ENCODE measurements at regions not wholly inside any gene's neighbourhood (a gene's known extent, or its start where the extent isn't known, plus 50 kb on each side); places are given as distances from the start of the nearest gene placed in this dataset.
"Not testable (repeated sequence)": the region's sequence is repeated elsewhere in the genome, so short reads cannot be mapped to it uniquely, and the experiment has no call there.

GRCh38 chr12:66733321-66733720 lies 54.4 kb upstream of the GRIP1 start:
- DNase-seq, result no peak

GRCh38 chr12:66733839-66734238 lies 55.0 kb upstream of the GRIP1 start:
- DNase-seq, result no peak

DNA sequence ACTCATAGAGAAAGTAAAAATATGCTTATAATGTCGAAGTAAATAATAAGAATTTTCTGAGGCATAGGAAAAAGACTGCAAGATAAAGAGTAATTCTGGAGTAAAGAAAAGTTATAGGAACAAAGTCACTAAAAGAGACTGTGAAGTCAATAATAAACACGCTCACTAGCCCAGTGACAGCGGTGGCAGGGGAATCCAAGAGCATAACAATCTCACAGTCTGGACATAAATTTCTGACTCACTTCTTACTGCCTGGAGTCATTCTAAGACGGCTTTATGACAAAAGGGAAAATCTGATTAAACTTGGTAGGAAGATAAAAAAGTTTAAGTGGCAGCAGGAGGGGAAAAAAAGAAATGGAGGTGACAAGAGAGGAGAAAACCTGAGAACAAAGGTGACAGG lies 56.4 kb upstream of the GRIP1 start:
- DNase-seq, result no peak

DNA sequence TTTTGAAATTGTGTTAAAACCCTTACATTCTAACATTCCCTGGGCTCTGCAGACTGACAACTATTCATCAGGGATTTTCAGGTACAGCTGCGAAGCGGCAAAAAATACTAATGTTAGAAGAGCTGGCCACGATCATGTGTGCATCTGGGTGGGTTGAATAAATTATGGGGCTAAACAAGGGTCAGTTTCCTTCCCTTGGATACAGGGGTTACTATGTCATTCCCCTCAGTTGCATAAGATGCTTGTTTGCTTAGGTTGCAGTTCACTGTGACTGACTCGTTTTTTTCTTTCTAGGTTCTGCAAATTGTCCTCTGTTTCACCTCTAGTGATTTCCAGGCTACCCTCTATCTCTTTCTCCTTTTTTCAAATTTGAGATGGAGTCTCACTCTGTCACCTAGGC lies 58.1 kb upstream of the GRIP1 start:
- no peak for DNase-seq

DNA sequence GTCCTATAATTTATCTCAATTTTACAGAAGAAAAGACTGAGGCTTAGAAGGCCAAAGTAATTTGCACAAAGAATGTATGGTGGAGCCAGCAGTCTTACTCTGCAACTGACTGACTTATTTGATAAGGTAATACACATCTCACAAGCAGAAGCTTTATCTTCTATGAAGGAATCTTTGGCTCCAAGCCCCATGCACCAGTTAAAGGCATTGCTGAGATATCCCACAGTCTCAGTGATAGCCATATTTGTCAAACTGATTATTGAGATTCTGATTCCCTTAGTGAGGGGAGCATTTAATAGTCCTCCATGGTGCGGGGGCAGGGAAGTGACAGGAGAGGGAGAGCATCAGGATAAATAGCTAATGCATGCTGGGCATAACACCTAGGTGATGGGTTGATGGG lies 60.4 kb upstream of the GRIP1 start:
- no peak for DNase-seq

- no peak for DNase-seq
These were observed 61.2 kb upstream of the GRIP1 start for GRCh38 chr12:66739940-66740651.

- DNase-seq, result no peak
These were observed 61.9 kb upstream of the GRIP1 start for GRCh38 chr12:66740732-66741131.

GRCh38 chr12:66741919-66742318 lies 63.0 kb upstream of the GRIP1 start:
- no peak for DNase-seq

- no peak for DNase-seq
These were observed 63.9 kb upstream of the GRIP1 start for GRCh38 chr12:66742508-66743367.

DNA sequence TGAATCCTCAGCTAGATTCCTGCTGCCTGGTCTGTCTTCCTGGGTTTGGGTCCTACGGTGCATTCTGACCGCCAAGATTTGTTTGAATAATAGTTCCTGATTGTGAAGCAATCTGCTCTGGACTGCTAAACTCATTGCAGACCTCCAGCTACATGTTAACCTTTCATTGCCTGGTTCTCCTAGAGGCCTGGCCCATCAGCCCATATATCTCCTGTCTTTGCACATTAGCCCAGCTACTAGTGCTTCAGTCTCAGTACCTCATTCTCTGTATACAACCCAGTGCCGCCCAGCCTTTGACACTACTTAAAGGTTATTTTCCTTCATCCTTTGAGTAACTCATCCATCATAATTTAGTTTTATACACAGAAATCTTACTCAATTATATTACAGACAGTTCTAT lies 65.6 kb upstream of the GRIP1 start:
- DNase-seq, result no peak

DNA sequence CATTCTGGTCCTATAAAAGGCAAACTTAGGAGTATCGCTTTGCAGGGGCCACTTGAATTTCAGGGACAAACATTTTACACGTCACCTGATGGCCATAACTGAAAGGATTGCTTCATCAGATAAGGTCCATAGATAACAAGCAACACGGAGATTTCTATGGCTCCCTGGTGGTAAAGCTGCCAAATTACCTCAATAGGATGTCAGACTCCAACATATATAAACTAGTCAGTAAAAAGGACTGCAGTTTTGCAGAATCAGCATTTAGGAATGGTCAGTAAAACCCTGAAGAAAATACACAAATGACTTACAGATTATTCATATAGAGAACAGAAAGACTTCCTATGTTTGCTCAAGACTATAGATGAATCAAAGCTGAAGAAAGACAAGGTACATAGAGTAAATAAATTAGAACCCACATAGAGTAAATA lies 66.1 kb upstream of the GRIP1 start:
- no peak for DNase-seq

DNA sequence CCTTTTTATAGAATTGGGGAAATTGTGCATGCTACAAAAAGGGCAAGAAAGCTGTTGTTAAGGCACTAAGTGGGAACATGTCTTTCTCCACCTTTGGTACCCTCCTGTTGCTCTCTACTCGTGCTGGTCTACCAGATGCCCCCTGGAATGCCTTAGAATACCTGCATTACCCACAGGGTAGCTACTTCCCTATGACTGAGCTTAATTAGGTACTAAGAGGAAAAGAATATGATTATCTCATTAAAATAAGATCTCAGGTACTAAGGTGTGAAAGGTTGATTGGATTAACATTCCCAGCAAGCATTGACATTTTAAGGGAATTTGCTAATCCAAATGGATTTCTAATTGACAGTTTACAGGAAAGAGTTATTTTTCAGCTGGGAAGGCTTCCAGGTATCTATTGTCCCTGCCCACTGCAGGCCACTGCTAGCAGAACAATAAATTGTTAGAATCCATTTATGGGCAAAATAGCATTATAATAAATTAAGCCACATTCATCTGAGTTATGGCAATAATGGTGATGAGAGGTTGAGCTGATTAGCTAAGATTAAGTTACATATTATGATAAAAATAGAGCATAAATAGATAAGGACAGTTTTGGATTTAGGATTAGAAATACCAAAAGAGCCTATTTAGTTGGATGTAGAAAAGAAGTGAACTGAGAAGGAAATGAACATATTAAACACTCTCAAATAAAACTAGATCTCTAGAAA lies 67.8 kb upstream of the GRIP1 start:
- no peak for DNase-seq

DNA sequence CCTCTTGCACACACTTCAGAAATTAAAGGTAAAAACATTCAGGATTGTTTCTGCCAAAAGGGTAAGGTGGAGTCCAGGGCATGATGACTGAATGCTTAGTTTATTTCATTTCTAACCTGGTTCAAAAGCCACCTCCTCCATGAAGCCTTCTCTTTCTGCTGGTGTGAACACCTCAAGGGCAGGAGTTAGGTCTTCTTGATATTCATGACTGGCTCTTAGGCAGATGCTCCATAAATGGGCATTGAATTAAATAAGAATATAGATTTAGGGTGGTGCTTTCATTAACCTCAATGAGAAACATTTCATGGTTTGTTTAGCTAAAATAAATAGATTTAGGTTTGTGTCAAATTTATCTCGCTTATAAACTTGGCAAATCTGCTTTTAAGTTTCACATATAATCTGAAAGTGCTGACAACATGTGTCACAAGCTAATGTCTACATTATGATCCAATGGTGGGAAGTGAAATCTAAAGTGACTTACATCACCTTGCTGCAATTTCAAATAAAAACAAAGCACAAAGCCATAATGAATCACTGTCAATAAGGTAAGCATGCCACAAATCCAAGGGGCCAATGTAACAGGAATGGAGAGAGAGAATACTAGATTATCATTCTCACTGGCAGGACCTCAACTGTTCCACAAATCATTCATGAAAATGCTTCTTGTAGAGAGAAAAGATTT lies 72.7 kb upstream of the GRIP1 start:
- DNase-seq, result no peak

DNA sequence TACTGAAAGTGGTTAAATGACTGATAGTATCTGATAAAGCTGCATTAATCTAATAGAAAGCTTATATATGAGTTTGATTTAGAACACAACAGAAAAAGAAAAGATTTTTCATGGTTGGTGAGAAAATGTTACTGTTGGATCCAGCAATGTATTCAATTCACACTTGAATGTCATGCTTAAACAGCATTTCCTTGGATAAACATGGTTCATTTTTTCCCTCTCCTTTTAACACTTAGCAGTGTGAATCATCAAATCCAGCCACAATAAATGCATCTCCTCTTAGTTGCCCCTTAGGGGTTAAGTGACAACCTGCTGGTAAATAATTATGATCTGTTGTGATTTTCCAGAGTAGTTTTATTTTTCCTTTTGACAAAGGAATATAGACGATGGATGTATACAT lies 74.9 kb upstream of the GRIP1 start:
- DNase-seq, result no peak

GRCh38 chr12:66755727-66756395 lies 77.0 kb upstream of the GRIP1 start:
- no peak for DNase-seq

GRCh38 chr12:66756631-66757030 lies 77.8 kb upstream of the GRIP1 start:
- DNase-seq, result no peak

- DNase-seq, result not testable (repeated sequence)
These were observed 81.2 kb upstream of the GRIP1 start for GRCh38 chr12:66760122-66760521.

- no peak for DNase-seq
These were observed 84.6 kb upstream of the GRIP1 start for GRCh38 chr12:66763467-66763866.

GRCh38 chr12:66765204-66765603 lies 86.3 kb upstream of the GRIP1 start:
- no peak for DNase-seq

DNA sequence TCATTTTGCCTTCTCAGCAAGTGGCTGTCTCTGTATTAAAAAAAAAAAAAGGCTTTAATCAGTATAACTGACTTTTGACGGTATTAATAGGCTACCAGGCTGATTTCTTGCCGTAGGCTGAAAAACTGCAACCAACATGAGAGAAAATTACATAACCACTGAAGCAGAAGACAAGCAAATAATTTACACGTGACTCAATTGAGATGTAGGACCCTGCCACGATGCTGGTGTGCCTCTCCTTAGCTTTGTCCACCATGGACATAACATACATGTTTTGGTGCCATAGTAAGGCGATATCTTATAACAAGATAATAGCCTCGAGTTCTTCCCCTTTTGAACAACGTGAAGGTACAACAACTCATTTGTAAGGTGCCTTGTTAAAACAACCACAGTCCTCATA lies 88.7 kb upstream of the GRIP1 start:
- no peak for DNase-seq

DNA sequence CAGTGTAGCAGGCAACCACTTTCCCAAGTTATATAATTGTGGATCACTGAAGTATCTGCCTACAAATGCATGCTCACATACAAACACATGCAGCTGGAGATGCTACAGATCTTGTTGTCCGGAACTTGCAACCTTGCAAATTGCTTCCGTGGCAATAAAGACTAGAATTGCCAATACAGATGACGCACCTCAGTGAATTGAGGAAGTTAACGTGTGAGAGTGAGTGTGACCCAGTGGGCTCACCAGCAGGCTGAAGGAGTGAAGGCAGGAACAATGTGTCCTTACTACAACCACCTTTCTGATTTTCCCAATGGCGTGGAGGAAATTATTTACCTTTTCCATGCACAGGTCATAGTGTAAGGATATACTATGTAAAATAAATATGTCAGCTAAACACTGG lies 89.4 kb upstream of the GRIP1 start:
- DNase-seq, result no peak

DNA sequence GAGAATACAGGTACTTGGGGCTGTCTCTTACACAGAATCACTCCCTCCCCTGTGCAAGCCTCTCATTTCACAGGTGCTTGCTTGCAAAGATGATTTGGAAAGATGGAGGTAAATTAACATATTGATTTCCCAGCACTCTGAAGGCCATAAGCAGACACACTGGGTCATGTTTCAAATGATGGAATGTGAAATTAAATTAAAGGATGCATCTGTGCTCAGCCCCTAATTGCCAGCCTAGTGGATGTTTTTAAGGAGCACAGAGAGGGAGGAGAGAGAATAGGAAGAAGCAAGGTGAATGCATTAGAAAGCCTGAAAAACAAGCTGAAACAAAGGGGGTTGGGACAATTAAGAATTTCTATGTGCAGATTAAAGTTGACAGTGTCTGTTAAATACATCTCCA lies 96.1 kb upstream of the GRIP1 start:
- no peak for DNase-seq

DNA sequence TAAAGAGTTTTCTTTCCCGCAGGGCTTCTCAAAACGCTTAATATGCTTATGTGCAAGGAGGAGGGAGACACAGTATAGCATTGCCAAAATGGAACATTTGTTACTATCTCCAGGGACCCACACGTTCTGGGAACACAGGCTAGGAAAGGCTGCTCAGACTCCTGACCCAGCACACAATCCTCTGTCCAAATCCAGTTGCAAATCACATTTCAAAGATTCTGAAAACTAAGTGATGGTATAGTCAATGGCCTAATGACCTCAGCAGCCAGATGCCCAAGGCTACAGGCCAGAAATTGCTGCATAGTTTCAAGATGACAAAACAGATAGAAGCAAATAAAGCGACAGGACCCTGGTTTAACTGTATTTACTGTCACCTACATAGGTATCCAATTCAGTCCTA lies 97.0 kb upstream of the GRIP1 start:
- no peak for DNase-seq

Measured in activated CD4-positive, alpha-beta T cell treated with anti-CD3 and anti-CD28 coated beads, Interleukin-2, amount 50 U/mL, for 1 hour (primary cell).